GM23248 (cell line): ENCODE measurements at regions not wholly inside any gene's neighbourhood (a gene's known extent, or its start where the extent isn't known, plus 50 kb on each side); places are given as distances from the start of the nearest gene placed in this dataset.

ENCODE experiments used
- EZH2 ChIP-seq: fragments of 200-600 bp; sonication (generic); IDR thresholded peaks from 2 replicates; pipeline ENCODE4 v1.6.1; 2018; ENCODE audit warnings: antibody characterized with exemption, mild to moderate bottlenecking; ENCODE audit not compliant: insufficient read depth, poor library complexity, severe bottlenecking
- EZH2phosphoT487 ChIP-seq: fragments of 200-600 bp; sonication (generic); IDR thresholded peaks from 2 replicates; pipeline ENCODE4 v1.6.1; 2018; ENCODE audit warnings: antibody characterized with exemption, moderate library complexity, mild to moderate bottlenecking, low read depth; ENCODE audit not compliant: insufficient read depth

DNA sequence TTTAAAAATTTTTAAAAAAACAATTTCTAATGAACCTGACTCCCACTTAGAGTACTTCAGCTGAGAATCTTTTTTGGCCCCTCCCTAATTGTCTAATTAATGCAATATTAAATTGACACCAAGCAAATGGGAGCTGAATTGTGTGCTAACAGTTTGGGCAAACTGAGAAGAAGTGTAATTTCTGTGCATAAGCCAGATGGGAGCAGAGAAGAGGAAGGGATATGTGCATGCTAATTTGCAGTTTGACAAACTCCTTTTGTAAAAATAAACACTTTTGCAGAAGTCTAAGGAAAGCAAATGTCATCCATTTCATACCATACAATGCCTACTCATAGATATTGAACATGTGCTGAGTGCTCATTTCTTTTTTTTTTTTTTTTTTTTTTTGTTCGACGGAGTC is 332.0 kb downstream of the CYRIA start:
- TF ChIP-seq EZH2 (no peak), EZH2phosphoT487 (no peak)
